ENCODE measurements at regions not wholly inside any gene's neighbourhood (a gene's known extent, or its start where the extent isn't known, plus 50 kb on each side); places are given as distances from the start of the nearest gene placed in this dataset.

DNA sequence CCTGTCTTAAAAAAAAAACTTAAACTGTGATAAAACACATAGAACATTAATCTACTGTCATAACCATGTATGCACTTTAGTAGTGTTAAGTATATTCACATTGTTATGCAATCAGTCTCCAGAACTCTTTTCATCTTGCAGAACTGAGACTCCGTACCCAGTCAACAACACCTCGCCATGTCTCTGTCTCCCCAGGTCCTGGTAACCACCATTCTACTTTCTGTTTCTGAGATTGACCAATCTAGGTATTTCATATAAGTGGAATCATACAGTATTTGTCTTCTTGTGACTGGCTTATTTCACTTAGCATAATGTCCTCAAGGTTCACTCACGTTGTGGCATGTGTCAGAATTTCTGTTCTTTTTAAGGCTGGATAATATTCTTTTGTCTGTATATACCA, 290.8 kb upstream of the CXCR4 start:
- no peak overlapping the region for H3K27ac ChIP-seq
- H3K4me3 ChIP-seq, result no peak overlapping the region

DNA sequence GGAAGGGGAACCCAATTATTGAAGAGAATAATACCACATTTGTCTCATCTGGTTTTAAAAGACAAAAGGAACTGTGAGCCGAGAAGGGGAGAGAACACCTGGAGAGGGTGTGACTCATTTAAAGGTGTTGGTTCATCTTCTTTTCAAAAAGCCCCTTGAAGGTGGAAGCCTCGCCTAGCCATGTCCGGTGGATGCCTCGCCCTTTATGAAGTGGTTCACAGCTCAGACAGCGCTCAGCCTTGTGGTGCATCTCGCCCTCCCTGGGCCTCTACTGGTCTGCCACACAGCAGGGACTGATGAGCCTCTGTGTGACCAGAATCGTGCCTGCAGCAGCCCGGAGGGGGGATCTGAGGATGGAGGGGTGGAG, 290.0 kb upstream of the CXCR4 start:
- 17 to 52% methylated on average over 1 to 3 of the region's 8 CpGs for WGBS, 2 donors (ENCODE audit: low coverage in 1 of 2)
- Histone ChIP-seq H3K27me3 (peaks cover 38% of the 10 kb centered on the region), H3K4me1 (no peaks in the 10 kb centered on the region), H3K4me3 (no peak overlapping the region), H3K9me3 (no peaks in the 10 kb centered on the region), H3K27ac (no peak overlapping the region), H3K36me3 (no peaks in the 10 kb centered on the region)
- no peak for ATAC-seq
- TF ChIP-seq POLR2AphosphoS5 (IDR thresholded peaks at IDR 0.05) (no peak), EP300 (IDR thresholded peaks at IDR 0.05) (no peak), POLR2A (IDR thresholded peaks at IDR 0.05) (no peak)
- TF ChIP-seq, protein P1, sequence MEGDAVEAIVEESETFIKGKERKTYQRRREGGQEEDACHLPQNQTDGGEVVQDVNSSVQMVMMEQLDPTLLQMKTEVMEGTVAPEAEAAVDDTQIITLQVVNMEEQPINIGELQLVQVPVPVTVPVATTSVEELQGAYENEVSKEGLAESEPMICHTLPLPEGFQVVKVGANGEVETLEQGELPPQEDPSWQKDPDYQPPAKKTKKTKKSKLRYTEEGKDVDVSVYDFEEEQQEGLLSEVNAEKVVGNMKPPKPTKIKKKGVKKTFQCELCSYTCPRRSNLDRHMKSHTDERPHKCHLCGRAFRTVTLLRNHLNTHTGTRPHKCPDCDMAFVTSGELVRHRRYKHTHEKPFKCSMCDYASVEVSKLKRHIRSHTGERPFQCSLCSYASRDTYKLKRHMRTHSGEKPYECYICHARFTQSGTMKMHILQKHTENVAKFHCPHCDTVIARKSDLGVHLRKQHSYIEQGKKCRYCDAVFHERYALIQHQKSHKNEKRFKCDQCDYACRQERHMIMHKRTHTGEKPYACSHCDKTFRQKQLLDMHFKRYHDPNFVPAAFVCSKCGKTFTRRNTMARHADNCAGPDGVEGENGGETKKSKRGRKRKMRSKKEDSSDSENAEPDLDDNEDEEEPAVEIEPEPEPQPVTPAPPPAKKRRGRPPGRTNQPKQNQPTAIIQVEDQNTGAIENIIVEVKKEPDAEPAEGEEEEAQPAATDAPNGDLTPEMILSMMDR (IDR thresholded peaks at IDR 0.05), result no peak

More for the DNA sequence above, 290.8 kb upstream of the CXCR4 start:
- Histone ChIP-seq H3K4me1 (no peaks in the 10 kb centered on the region), H3K27me3 (peaks cover 38% of the 10 kb centered on the region), H3K9me3 (no peaks in the 10 kb centered on the region), H3K36me3 (no peaks in the 10 kb centered on the region)
- WGBS, 2 donors (ENCODE audit: low coverage in 1 of 2), result 73 to 76% methylated on average over 3 of the region's 3 CpGs
- TF ChIP-seq EP300 (IDR thresholded peaks at IDR 0.05), result no peak
- ATAC-seq, result no peak

DNA sequence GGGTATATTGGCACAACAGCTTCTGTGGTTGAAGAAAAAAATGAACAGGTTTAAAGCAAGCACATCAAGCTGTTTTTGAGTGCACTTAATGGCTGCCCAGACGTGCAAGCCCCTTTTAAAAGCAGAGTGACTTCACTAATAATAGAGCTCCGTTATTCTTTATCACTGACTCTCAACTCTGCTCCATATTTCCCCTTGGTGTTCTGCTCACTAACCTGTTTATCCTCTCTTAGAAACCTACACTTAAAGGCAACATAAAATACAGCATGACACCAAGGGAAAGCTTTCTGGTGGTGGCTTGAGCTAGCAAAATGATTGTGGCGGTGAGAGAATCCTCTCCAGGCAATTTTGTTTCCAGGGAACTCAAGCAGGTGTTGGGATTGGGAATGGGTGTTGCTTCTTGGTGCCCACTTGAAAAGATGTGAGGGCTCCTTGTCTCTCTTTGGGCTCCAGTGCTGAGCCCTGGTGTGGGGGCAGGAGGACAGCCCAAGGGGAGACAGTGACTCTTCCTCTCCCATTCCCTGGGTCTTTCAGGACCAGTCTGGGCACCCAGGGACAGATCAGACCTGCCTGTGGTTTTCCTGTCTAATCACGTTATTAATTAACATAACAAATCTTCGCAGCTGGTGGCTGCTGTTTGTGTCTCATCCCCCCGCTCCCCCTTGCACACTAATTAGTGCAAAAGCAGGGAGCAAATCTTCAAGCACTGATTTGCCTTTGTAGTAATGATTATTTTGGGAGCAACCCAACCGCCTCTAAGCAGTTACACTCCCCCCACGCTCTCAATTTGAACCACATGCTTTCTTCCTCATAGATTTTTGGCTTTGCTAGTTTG, 289.4 kb upstream of the CXCR4 start:
- Histone ChIP-seq H3K27me3 (peaks cover 38% of the 10 kb centered on the region), H3K9me3 (no peaks in the 10 kb centered on the region), H3K36me3 (no peaks in the 10 kb centered on the region), H3K27ac (no peak overlapping the region), H3K4me1 (no peaks in the 10 kb centered on the region), H3K4me3 (no peak overlapping the region)
- no peak for ATAC-seq
- WGBS, 2 donors (ENCODE audit: low coverage in 1 of 2), result 56 to 57% methylated on average over 4 to 8 of the region's 8 CpGs
- TF ChIP-seq EP300 (IDR thresholded peaks at IDR 0.05) (no peak), POLR2AphosphoS5 (IDR thresholded peaks at IDR 0.05) (no peak), POLR2A (IDR thresholded peaks at IDR 0.05) (no peak)
- TF ChIP-seq, protein P1 (IDR thresholded peaks at IDR 0.05), result no peak

DNA sequence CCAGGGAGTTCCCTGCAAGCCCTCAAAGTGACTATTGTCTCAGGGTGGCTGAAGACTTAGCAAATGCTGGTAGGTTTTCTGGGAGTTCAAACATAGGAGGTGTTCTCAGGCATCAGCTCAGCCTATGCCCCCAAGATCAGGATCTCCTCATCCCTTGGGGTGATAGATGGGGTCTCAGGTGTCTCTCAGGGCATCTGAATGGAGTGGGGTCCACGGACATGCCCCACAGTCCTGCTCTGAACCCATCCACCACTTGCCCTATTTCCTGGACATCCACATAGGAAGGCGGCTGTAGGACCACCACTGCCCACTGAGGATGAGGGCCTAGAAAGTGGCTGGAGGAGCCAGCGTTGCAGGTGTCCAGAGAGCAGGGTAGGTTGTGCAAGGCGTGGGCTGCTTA, 287.0 kb upstream of the CXCR4 start:
- ATAC-seq, result no peak
- Histone ChIP-seq H3K27ac (no peak overlapping the region), H3K9me3 (no peaks in the 10 kb centered on the region), H3K4me1 (no peaks in the 10 kb centered on the region), H3K4me3 (no peak overlapping the region), H3K36me3 (no peaks in the 10 kb centered on the region), H3K27me3 (peaks cover 41% of the 10 kb centered on the region)
- no peak for TF ChIP-seq POLR2A (IDR thresholded peaks at IDR 0.05)
- no peak for TF ChIP-seq POLR2AphosphoS5 (IDR thresholded peaks at IDR 0.05)
- TF ChIP-seq EP300 (IDR thresholded peaks at IDR 0.05), result no peak
- TF ChIP-seq, protein P1 (IDR thresholded peaks at IDR 0.05), result no peak
- 72% methylated on average over 2 of the region's 4 CpGs; no CpG with 5 or more reads in 1 of the 2 donors for WGBS, 2 donors (ENCODE audit: low coverage in 1 of 2)

DNA sequence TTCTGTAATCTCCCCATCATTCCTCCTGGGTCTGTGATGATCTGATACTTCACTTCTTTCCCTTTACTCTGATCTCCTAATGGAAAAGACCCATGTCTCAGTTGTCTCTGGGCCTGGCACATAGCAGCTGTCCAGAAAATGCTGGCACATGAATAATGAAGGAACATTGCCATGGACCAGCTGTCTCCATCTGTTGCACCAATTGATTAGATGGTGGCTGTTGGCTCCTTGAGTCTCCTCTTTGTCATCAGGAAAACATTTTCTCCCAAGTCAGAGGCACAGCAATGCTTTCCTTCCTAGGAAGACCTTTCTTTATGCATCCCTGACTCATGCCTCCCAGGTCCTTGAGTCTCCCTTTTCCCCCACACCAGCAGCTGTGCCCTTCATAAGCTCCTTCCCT, 286.2 kb upstream of the CXCR4 start:
- H3K4me1 ChIP-seq, result no peaks in the 10 kb centered on the region
- TF ChIP-seq, protein P1 (IDR thresholded peaks at IDR 0.05), result no peak
- TF ChIP-seq POLR2AphosphoS5 (IDR thresholded peaks at IDR 0.05) (no peak), EP300 (IDR thresholded peaks at IDR 0.05) (no peak), POLR2A (IDR thresholded peaks at IDR 0.05) (no peak)
- no peak for ATAC-seq
- no peaks in the 10 kb centered on the region for H3K9me3 ChIP-seq
- no peak overlapping the region for H3K27ac ChIP-seq
- peaks cover 46% of the 10 kb centered on the region for H3K27me3 ChIP-seq
- H3K36me3 ChIP-seq, result no peaks in the 10 kb centered on the region
- H3K4me3 ChIP-seq, result no peak overlapping the region

Measured in gastroesophageal sphincter (tissue), 4 donors.